DND-41 (cell line): ENCODE measurements at regions not wholly inside any gene's neighbourhood (a gene's known extent, or its start where the extent isn't known, plus 50 kb on each side); places are given as distances from the start of the nearest gene placed in this dataset.

ENCODE experiments used
- CTCF ChIP-seq: IDR thresholded peaks from 2 replicates; pipeline ENCODE4 v1.5.1; 2012; ENCODE audit warnings: borderline replicate concordance, low read length, moderate library complexity, mild to moderate bottlenecking; ENCODE audit not compliant: poor library complexity, severe bottlenecking; ENCODE audit errors: extremely low read depth
- EZH2 ChIP-seq: IDR thresholded peaks from 3 replicates; pipeline ENCODE4 v1.6.1; 2012; ENCODE audit warnings: borderline replicate concordance, low read depth, mild to moderate bottlenecking, moderate library complexity, low read length, inconsistent platforms; ENCODE audit not compliant: severe bottlenecking

DNA sequence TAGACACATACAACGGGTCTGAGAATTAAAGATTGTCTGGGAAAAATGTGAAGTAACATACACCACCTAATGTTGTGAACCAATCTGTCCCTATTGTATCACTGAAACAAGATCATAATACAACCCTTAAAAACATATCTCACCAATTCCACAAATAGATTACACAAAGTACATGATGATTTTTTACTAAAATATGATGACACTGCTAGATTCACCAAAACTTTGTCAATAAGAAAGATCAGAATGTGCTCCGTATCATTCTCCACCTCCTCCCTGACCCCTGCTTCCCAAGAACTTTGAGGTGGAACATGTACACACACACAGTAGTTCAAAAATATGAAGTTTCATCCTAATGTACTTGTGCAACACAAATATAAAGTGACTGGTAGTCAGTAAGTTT lies 862.0 kb downstream of the PCDH18 start:
- TF ChIP-seq CTCF (no peak), EZH2 (no peak)
